ENCODE measurements at regions not wholly inside any gene's neighbourhood (a gene's known extent, or its start where the extent isn't known, plus 50 kb on each side); places are given as distances from the start of the nearest gene placed in this dataset.
"Not testable (repeated sequence)": the region's sequence is repeated elsewhere in the genome, so short reads cannot be mapped to it uniquely, and the experiment has no call there.

- H3K9ac ChIP-seq (ENCODE audit: low read length); H3K4ac ChIP-seq (ENCODE audit: low read depth, low read length); H2AFZ ChIP-seq (ENCODE audit: insufficient read depth, low read length, poor library complexity); DNase-seq; H3K79me1 ChIP-seq (ENCODE audit: low read length); H3K27ac ChIP-seq (ENCODE audit: low read depth, low read length); H2AK5ac ChIP-seq (ENCODE audit: low read length); H3K14ac ChIP-seq (ENCODE audit: low read length); H4K12ac ChIP-seq (ENCODE audit: low read depth, low read length); H2BK120ac ChIP-seq (ENCODE audit: insufficient read depth, low read length, poor library complexity); H3K18ac ChIP-seq (ENCODE audit: low read length); H2BK12ac ChIP-seq (ENCODE audit: low read length); H2BK5ac ChIP-seq (ENCODE audit: low read depth, low read length, poor library complexity); H4K91ac ChIP-seq (ENCODE audit: low read depth, low read length); H3K27me3 ChIP-seq (ENCODE audit: insufficient read depth, low read length); H3K4me1 ChIP-seq (ENCODE audit: control insufficient read depth in 1 of 2, insufficient read depth in 2 of 2, low read length in 2 of 2); H3K4me3 ChIP-seq (ENCODE audit: low read depth, low read length); H3K23ac ChIP-seq (ENCODE audit: low read length); H4K8ac ChIP-seq (ENCODE audit: low read depth, low read length); H3K36me3 ChIP-seq (ENCODE audit: control insufficient read depth in 1 of 2, insufficient read depth in 2 of 2, low read length in 2 of 2); H3K79me2 ChIP-seq (ENCODE audit: control insufficient read depth, insufficient read depth, low read length, poor library complexity); H3K4me2 ChIP-seq (ENCODE audit: low read length); H3K9me3 ChIP-seq (ENCODE audit: insufficient read depth, low read depth, low read length): not testable (repeated sequence)
- WGBS (ENCODE audit: extremely low coverage, insufficient coverage, insufficient read length), result no CpG with 5 or more reads among the region's 9 CpGs
Observed at GRCh38 chrX:11007076-11007475, 104.1 kb upstream of the HCCS start.

GRCh38 chrX:11010476-11010875 is 100.7 kb upstream of the HCCS start:
- Histone ChIP-seq H3K4me2 (ENCODE audit: low read length) (no peak overlapping the region), H3K27me3 (ENCODE audit: insufficient read depth, low read length) (no peaks in the 10 kb centered on the region), H2AFZ (ENCODE audit: insufficient read depth, low read length, poor library complexity) (no peak overlapping the region), H3K79me2 (ENCODE audit: control insufficient read depth, insufficient read depth, low read length, poor library complexity) (no peaks in the 10 kb centered on the region), H3K27ac (ENCODE audit: low read depth, low read length) (no peak overlapping the region), H3K14ac (ENCODE audit: low read length) (no peak overlapping the region), H4K8ac (ENCODE audit: low read depth, low read length) (no peak overlapping the region), H2BK12ac (ENCODE audit: low read length) (no peak overlapping the region), H3K4me1 (ENCODE audit: control insufficient read depth in 1 of 2, insufficient read depth in 2 of 2, low read length in 2 of 2) (no peaks in the 10 kb centered on the region), H3K79me1 (ENCODE audit: low read length) (no peaks in the 10 kb centered on the region), H2BK5ac (ENCODE audit: low read depth, low read length, poor library complexity) (no peak overlapping the region), H3K9ac (ENCODE audit: low read length) (no peak overlapping the region), H2BK120ac (ENCODE audit: insufficient read depth, low read length, poor library complexity) (no peak overlapping the region), H3K4me3 (ENCODE audit: low read depth, low read length) (no peak overlapping the region), H4K12ac (ENCODE audit: low read depth, low read length) (no peak overlapping the region), H4K91ac (ENCODE audit: low read depth, low read length) (no peak overlapping the region), H3K36me3 (ENCODE audit: control insufficient read depth in 1 of 2, insufficient read depth in 2 of 2, low read length in 2 of 2) (no peaks in the 10 kb centered on the region), H3K23ac (ENCODE audit: low read length) (no peak overlapping the region), H3K18ac (ENCODE audit: low read length) (no peak overlapping the region), H3K9me3 (ENCODE audit: insufficient read depth, low read depth, low read length) (no peaks in the 10 kb centered on the region), H2AK5ac (ENCODE audit: low read length) (no peak overlapping the region), H3K4ac (ENCODE audit: low read depth, low read length) (no peak overlapping the region)
- WGBS (ENCODE audit: extremely low coverage, insufficient coverage, insufficient read length), result no CpG with 5 or more reads among the region's 1 CpG
- DNase-seq, result no peak

GRCh38 chrX:11016728-11017127 is 94.4 kb upstream of the HCCS start:
- Histone ChIP-seq H4K91ac (ENCODE audit: low read depth, low read length) (no peak overlapping the region), H3K4me2 (ENCODE audit: low read length) (no peak overlapping the region), H4K8ac (ENCODE audit: low read depth, low read length) (no peak overlapping the region), H3K14ac (ENCODE audit: low read length) (no peak overlapping the region), H3K4me3 (ENCODE audit: low read depth, low read length) (no peak overlapping the region), H2BK120ac (ENCODE audit: insufficient read depth, low read length, poor library complexity) (no peak overlapping the region), H2BK5ac (ENCODE audit: low read depth, low read length, poor library complexity) (no peak overlapping the region), H2AK5ac (ENCODE audit: low read length) (no peak overlapping the region), H3K9me3 (ENCODE audit: insufficient read depth, low read depth, low read length) (no peaks in the 10 kb centered on the region), H3K4ac (ENCODE audit: low read depth, low read length) (no peak overlapping the region), H4K12ac (ENCODE audit: low read depth, low read length) (no peak overlapping the region), H3K23ac (ENCODE audit: low read length) (no peak overlapping the region), H3K9ac (ENCODE audit: low read length) (no peak overlapping the region), H3K79me1 (ENCODE audit: low read length) (no peaks in the 10 kb centered on the region), H3K27ac (ENCODE audit: low read depth, low read length) (no peak overlapping the region), H3K18ac (ENCODE audit: low read length) (no peak overlapping the region), H2BK12ac (ENCODE audit: low read length) (no peak overlapping the region), H3K4me1 (ENCODE audit: control insufficient read depth in 1 of 2, insufficient read depth in 2 of 2, low read length in 2 of 2) (no peaks in the 10 kb centered on the region), H3K27me3 (ENCODE audit: insufficient read depth, low read length) (no peaks in the 10 kb centered on the region), H3K36me3 (ENCODE audit: control insufficient read depth in 1 of 2, insufficient read depth in 2 of 2, low read length in 2 of 2) (no peaks in the 10 kb centered on the region), H2AFZ (ENCODE audit: insufficient read depth, low read length, poor library complexity) (no peak overlapping the region), H3K79me2 (ENCODE audit: control insufficient read depth, insufficient read depth, low read length, poor library complexity) (no peaks in the 10 kb centered on the region)
- WGBS (ENCODE audit: extremely low coverage, insufficient coverage, insufficient read length), result no CpG with 5 or more reads among the region's 1 CpG
- no peak for DNase-seq

DNA sequence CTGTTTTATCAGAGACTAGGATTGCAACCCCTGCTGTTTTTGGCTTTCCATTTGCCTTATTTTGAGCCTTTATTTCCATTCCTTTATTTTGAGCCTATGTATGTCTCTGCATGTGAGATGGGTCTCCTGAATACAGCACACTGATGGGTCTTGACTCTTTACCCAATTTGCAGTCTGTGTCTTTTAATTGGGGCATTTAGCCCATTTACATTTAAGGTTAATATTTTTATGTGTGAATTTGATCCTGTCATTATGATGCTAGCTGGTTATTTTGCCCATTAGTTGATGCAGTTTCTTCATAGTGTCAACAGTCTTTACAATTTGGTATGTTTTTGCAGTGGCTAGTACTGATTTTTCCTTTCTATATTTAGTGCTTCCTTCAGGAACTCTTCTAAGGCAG is 88.5 kb upstream of the HCCS start:
- not testable (repeated sequence) for H2BK120ac ChIP-seq (ENCODE audit: insufficient read depth, low read length, poor library complexity); H3K18ac ChIP-seq (ENCODE audit: low read length); H3K23ac ChIP-seq (ENCODE audit: low read length); H2AFZ ChIP-seq (ENCODE audit: insufficient read depth, low read length, poor library complexity); DNase-seq; H3K4ac ChIP-seq (ENCODE audit: low read depth, low read length); H3K79me2 ChIP-seq (ENCODE audit: control insufficient read depth, insufficient read depth, low read length, poor library complexity); H2BK12ac ChIP-seq (ENCODE audit: low read length); H3K79me1 ChIP-seq (ENCODE audit: low read length); H3K14ac ChIP-seq (ENCODE audit: low read length); H3K4me1 ChIP-seq (ENCODE audit: control insufficient read depth in 1 of 2, insufficient read depth in 2 of 2, low read length in 2 of 2); H4K91ac ChIP-seq (ENCODE audit: low read depth, low read length); H2BK5ac ChIP-seq (ENCODE audit: low read depth, low read length, poor library complexity); H3K36me3 ChIP-seq (ENCODE audit: control insufficient read depth in 1 of 2, insufficient read depth in 2 of 2, low read length in 2 of 2); H3K9me3 ChIP-seq (ENCODE audit: insufficient read depth, low read depth, low read length); H3K27ac ChIP-seq (ENCODE audit: low read depth, low read length); H3K4me3 ChIP-seq (ENCODE audit: low read depth, low read length); H4K8ac ChIP-seq (ENCODE audit: low read depth, low read length); H3K27me3 ChIP-seq (ENCODE audit: insufficient read depth, low read length); H4K12ac ChIP-seq (ENCODE audit: low read depth, low read length); H3K4me2 ChIP-seq (ENCODE audit: low read length); H3K9ac ChIP-seq (ENCODE audit: low read length); H2AK5ac ChIP-seq (ENCODE audit: low read length)

DNA sequence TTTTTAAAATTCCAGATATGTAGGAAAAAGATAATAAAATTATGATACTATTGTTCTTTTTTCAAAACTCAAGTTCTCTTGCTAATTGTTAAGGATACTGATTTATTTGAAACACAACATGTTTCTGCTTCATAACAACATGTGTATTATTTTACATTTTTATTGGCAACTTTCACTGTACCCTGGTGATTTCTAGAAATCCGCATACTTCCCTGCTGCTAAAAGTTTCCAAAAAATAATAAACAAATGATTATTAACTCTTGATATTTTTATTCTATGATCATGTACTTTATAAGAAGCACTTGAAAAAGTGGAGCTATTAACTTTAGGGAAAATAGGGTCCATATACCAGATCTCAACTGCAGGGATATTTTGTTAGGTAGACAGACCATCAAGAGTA is 71.2 kb upstream of the HCCS start:
- no peak overlapping the region for H2BK12ac ChIP-seq (ENCODE audit: low read length)
- H4K8ac ChIP-seq (ENCODE audit: low read depth, low read length), result no peak overlapping the region
- H2AFZ ChIP-seq (ENCODE audit: insufficient read depth, low read length, poor library complexity), result no peak overlapping the region
- H2BK5ac ChIP-seq (ENCODE audit: low read depth, low read length, poor library complexity), result no peak overlapping the region
- no CpG with 5 or more reads among the region's 1 CpG for WGBS (ENCODE audit: extremely low coverage, insufficient coverage, insufficient read length)
- no peaks in the 10 kb centered on the region for H3K79me2 ChIP-seq (ENCODE audit: control insufficient read depth, insufficient read depth, low read length, poor library complexity)
- no peak overlapping the region for H4K12ac ChIP-seq (ENCODE audit: low read depth, low read length)
- no peak overlapping the region for H3K27ac ChIP-seq (ENCODE audit: low read depth, low read length)
- H3K79me1 ChIP-seq (ENCODE audit: low read length), result no peaks in the 10 kb centered on the region
- no peak overlapping the region for H3K4me2 ChIP-seq (ENCODE audit: low read length)
- no peak overlapping the region for H3K18ac ChIP-seq (ENCODE audit: low read length)
- no peaks in the 10 kb centered on the region for H3K27me3 ChIP-seq (ENCODE audit: insufficient read depth, low read length)
- no peak overlapping the region for H2AK5ac ChIP-seq (ENCODE audit: low read length)
- H3K4me1 ChIP-seq (ENCODE audit: control insufficient read depth in 1 of 2, insufficient read depth in 2 of 2, low read length in 2 of 2), result no peaks in the 10 kb centered on the region
- no peaks in the 10 kb centered on the region for H3K36me3 ChIP-seq (ENCODE audit: control insufficient read depth in 1 of 2, insufficient read depth in 2 of 2, low read length in 2 of 2)
- H3K9ac ChIP-seq (ENCODE audit: low read length), result no peak overlapping the region
- no peak overlapping the region for H2BK120ac ChIP-seq (ENCODE audit: insufficient read depth, low read length, poor library complexity)
- H3K9me3 ChIP-seq (ENCODE audit: insufficient read depth, low read depth, low read length), result no peaks in the 10 kb centered on the region
- no peak overlapping the region for H3K14ac ChIP-seq (ENCODE audit: low read length)
- H3K4me3 ChIP-seq (ENCODE audit: low read depth, low read length), result no peak overlapping the region
- no peak overlapping the region for H4K91ac ChIP-seq (ENCODE audit: low read depth, low read length)
- DNase-seq, result no peak
- no peak overlapping the region for H3K4ac ChIP-seq (ENCODE audit: low read depth, low read length)
- no peak overlapping the region for H3K23ac ChIP-seq (ENCODE audit: low read length)

Measured in trophoblast cell (in vitro differentiated cells and primary cell).